ENCODE measurements at regions not wholly inside any gene's neighbourhood (a gene's known extent, or its start where the extent isn't known, plus 50 kb on each side); places are given as distances from the start of the nearest gene placed in this dataset.
A peak's percentile ranks its signal among the peaks of the same experiment; 100 is the strongest.

DNA sequence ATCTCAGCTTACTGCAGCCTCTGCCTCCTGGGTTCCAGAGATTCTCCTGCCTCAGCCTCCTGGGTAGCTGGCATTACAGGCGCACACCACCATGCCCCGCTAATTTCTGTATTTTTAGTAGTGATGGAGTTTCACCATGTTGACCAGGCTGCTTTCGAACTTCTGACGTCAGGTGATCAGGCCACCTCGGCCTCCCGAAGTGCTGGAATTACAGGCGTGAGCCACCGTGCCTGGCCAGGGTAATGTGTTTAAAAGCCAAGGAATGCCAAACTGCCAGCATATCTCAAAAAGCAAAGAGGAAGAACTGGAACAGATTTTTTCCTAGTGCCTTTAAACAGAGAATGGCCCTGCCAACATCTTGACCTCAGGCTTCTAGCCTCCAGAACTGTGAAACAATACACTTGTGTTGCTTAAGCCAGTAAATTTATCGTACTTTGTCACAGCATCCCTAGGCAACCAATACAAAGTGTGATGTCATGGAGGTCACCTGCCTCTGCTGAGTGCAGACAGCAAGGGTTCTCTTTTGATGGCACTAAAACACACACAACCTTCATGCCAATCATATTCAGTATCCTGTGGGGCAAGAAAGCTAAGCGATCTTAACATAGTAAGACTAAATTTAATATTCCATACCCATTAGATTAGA, 858.3 kb upstream of the TMPRSS15 start:
- peak in 1 of 3 experiments; percentile 30 for DNase-seq

DNA sequence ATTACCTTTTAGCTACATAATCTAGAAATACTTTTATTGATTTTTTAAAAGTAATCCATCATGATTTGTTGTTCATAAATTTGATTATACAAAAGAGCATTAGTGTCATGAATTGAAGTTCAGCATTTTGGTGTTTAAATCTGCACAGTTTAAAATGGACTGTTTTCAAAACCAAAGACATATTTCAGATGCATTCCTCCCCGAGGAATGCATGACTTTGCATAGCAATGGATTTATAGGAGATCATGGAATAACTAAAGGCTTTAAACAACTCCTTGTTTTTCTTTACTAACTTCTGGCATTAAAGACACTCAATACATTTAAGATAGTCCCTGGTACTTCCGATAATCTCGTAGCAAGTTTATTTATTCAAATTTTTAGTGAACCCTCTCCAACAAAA, 863.1 kb upstream of the TMPRSS15 start:
- no peak for DNase-seq

DNA sequence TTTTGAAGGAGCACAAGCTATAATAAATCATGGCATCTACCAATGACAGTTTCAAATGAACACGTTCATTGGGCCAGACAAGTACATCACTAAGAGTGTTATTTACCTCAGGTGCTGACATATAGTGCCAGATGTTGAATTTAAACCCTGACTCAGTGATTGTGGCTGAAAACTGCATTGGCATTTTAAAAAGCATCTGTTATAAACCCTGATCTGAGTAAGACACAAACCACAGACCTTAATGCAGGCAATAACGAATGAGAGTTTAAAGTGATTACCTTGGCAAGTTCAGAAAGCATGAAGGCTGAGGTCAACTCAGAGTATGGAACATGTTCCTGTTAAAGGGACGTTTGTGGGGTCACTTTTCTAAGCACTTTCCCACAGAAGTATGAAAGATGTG, 865.1 kb upstream of the TMPRSS15 start:
- DNase-seq: peak in 1 of 3 experiments; percentile 33

DNA sequence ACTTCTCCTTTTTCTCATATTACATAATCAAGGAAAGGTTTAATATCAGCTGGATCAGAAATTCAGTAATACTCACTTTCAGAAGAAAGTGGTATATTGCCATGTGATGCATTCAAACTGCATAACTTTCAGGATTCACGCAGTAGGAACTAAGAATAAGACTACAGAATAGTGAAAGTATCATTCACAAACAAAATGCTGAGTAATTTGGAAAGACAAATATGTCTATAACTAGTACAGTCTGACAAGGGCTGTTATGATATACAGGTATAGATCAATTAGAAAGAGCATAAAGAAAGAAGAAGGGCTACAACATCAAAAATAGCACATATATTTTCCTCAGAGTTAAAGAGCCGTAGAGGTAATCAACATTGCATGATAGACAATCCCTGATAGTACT, 871.5 kb upstream of the TMPRSS15 start:
- DNase-seq: no peak

DNA sequence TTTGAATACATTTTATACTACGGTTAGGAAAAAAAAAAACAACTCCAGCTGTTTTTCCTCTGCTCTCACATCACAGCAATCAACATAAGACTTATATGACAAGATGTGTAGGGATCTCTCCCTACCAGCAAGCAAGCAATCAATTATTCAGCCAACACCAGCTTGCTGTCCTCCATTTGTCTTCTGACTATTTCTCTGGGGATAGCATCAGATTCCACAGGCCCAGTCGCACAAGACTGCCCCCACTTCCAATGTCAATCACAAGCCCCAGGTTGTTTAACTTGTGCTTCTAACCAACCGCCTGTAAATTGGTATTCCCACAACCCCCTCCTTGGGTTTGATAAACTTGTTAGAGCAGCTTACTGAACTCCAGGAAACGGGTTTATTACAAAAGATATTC, 873.1 kb upstream of the TMPRSS15 start:
- DNase-seq: no peak

DNA sequence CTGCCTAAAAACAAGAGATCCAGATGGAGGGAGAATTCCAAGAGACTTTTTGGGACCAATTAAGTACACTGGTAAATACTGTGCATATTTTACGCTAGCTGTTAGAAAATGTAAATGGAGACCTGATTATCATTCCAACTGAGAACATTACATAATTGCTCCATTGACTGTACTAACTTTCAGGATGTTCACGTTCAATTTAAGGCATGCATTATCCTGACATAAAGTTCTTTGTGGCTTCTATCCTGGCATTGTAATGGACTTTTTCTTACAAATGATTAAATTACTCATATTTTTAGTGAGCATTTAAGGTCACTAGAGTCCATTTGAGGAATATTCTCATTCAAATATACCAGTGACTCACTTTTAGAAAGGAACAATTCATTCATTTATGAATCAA, 883.3 kb upstream of the TMPRSS15 start:
- DNase-seq: peak in 1 of 3 experiments; percentile 3

DNA sequence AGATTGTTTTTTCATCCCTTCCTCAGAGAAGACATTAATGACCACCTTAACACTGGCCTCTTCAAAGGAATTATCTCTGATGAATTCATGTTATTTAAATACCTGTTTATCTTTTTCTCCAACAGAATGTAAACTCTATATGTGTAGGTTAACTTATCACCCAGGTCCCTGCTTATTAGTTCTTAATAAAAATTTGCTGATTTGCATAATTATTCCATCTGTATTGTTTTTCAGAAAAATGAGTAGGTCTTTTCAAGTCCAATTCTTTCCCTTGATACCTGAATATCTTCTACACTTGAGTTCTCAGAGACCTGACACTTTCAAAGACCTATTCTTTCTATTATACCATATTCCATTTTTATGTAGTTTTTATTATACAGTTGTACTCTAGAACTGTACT, 886.7 kb upstream of the TMPRSS15 start:
- no peak for DNase-seq

DNA sequence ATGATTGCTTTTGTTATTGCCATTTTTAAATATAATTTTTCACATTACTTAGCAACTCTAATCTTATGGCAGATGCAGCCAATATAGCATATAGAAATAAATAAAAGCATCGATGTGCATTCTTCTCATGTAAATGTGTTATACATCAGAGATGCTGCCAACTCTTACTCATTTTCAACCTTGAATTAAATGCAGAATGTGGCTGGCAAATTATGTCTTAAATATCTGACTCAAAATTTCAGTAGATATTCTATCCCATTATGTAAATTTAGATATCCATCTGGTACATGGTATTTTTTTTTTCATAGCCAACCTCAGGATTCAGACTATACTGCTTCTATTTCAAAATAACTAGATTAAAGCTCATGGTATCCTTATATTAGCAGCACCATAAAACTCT, 916.7 kb upstream of the TMPRSS15 start:
- no peak for DNase-seq

DNA sequence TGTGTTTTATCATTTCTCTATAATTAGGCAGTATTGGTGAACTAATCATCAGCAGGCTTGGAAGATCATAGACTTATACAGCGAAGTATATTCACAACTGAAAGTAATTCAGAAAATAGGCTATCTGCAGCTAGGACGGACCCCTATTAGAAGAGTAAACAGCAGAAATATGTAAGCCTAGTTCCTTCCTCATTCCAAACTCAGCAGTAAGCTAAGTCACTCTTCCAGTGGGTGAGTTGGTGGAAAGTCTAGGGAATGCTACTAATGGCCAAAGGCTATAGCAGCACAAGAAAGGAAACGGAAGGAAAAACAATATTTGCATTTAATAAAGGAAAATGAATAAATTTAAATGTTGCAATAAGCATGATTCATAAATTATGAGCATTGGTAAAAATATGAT, 918.1 kb upstream of the TMPRSS15 start:
- no peak for DNase-seq

DNA sequence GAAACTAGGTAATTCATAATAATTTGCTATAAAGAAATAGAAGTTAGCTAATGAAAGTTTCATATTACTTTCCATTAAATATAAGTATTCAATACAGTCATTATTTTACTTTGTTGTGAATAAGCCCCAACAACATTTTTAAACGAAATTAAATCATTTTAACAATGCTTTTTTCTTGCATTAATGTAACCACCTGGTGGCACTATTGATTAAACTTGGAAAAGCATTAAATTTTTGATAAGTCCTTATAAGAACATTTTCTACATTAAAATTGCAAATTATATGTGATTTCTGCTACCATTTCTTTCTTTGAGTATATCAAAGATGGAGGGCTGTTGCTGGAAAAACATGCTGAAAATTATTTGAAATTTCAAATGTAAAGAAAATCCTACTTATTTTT, 918.8 kb upstream of the TMPRSS15 start:
- DNase-seq: peak in 1 of 3 experiments; percentile 40

DNA sequence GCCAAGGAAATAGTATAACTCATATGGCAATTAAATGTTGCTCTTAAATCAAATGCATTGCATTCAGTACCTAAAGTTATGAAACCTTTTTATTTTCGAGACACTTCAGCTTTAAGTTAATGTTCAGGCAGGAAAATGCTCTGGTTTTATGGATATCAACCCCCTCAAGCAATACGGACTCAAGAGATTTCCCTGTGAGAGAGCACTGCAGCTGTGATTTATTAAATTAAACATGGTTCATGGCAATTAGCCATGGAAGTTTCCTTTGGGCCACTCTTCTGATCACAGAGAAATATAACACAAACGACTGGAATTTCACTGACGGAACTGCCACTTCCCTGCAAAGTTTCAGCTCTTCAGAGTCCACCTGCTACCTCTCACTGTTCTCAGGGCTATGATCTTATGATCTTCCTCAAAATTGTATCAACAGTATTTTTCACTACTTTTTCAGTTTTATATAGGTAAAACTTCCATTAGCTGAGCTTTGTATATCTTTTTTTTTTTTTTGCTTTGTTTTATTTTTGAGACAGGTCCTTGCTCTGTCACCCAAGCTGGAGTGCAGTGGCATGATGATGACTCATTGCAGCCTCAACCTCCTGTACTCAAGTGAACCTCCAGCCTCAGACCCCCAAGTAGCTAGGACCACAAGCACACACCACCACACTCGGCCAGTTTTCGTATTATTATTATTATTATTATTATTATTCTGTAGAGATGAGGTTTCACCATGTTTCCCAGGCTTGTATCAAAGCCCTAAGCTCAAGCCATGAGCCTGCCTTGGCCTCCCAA, 923.1 kb upstream of the TMPRSS15 start:
- no peak for DNase-seq

DNA sequence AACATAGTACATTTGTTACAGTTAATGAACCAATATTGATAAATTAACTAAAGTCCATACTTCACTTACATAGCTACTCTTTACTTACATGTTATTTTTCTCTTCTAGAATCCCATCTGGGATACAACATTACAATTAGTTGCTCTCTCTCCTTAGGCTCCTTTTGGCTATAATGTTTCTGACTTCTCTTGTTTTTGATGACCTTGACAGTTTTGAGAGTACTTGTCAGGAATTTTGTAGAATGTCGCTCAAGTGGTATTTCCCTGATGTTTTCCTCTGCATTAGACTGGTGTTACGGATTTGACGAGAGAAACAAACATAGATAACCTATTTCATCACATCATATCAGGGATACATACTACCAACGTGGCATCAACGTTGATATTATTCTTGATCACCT, 925.4 kb upstream of the TMPRSS15 start:
- DNase-seq: no peak

DNA sequence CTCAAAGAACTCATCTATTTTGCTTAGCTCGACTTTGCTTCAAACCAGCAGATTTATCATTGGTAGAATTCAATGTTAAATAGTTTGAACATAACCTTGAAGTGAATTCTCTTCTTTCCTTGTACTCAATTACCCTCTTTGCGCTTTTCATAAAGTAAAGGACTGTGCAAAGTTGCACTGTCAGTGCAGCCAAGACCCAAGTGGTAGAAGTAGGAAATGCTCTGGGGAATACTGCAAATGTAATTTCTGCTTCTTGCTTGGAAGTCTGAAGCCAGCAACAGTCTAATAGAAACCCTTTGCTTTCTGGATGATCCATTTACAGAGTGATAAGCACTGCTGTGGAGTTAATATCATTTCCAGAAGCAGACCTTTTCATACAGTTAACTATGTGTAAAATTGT, 936.7 kb upstream of the TMPRSS15 start:
- DNase-seq: no peak

DNA sequence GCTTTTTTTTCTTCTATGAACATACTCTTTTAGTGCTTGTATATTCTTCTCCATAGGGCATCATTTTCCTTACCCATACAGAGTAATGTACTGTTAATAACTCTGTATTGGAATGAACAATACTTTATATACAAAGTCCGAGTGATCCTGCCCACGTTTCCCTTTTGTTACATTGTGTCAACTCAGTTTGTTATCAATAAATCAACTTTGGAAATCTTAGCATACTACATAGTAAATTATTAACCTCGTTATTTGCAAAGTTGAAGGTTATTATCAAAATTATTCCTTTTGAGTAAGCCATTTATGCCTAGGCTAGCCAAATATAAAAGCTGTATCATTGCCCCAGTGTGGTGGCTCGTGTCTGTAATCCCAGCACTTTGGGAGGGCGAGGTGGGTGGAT, 937.4 kb upstream of the TMPRSS15 start:
- DNase-seq: no peak

DNA sequence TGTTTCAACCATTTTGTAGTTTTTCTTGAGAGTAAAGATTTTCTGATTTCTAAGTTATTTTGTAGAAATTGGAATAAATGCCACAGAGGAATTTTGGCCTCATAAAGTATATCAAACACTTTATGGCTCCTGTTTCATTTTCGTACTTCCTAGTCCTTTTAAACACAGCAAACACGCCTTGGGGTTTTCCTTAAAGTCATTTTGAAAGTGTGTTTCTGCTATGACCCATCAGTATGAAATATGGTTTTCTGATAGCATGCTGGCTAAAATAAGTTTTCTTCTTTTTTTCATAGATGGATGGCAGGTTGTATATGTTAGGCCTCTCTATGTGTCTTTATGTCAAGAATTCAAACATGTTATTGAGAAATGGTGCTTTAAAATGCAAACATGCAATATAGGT, 940.1 kb upstream of the TMPRSS15 start:
- DNase-seq: no peak

DNA sequence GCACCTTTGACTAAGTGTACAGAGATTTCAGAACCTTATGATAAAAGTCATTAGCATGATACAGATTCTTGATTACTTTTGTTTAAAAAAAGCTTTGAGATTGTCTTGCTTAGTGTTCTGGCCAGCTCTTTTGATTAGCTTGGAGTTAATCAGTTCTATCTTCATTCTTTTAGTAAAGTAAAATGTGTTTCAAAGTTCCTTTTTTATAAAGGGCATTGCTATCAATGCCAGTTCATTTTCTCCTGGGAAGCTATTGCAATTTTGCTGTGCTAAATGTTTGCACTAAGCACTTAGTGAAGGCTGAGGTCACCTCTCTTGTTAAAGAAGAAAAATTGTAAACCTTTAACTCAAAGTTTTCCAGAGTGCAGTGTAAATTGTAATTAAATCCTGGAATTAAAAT, 946.7 kb upstream of the TMPRSS15 start:
- DNase-seq: no peak

DNA sequence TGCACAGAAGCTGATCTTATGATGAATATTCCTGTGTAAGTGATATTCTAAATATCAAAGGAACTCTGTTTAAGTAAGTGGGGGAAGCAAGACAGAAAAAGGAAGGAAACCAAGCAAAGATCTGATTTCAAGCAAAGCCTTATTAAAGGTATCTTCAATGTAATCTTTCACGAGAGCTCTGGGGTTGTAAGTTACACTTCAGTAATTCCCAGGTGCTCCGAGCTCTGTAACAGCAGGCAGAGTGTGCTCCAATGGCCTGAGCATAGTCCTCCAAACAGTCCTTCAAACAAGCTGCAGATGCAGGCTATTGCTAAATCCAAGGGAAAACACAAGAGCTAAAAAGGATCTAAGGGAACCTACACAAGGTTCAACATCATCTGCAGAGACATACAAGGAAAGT, 949.7 kb upstream of the TMPRSS15 start:
- peak in 1 of 3 experiments; percentile 10 for DNase-seq

DNA sequence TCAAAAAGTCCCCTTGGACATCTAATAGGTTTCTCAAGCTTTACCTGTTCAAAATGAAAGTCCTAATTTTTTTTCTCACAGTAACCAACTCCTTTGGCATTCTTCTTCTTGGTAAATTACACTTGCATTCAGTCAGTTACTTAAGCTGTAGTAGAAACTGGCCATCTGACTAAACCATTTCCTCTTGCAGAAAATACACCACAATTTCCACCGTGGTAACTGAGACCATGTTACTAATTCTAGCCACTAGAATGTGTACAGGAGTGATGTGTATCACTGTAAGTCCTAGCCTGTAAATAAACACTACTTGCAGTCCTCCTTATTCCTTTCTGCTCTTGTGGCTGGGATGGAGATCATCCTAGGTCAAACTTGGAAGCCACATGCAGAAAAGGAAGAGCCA, 965.4 kb upstream of the TMPRSS15 start:
- no peak for DNase-seq

DNA sequence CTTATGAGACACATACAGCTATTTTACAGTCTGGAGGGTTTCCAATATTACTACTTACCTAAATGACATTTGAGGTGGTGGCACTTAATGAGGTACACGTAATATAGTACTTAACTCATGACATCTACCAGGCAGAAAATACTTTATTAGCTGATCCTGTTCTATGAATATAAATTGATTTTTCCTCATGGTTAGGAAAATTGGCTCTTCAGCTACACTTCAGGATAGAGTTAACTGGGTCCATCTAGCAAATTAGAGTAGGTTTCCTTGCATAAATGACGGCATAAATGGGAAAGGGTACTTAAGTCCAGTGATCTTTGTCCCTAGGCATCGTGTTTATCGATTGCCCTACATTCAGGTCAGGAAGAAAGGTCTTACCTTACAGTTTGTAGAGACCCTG, 988.8 kb upstream of the TMPRSS15 start:
- no peak for DNase-seq

DNA sequence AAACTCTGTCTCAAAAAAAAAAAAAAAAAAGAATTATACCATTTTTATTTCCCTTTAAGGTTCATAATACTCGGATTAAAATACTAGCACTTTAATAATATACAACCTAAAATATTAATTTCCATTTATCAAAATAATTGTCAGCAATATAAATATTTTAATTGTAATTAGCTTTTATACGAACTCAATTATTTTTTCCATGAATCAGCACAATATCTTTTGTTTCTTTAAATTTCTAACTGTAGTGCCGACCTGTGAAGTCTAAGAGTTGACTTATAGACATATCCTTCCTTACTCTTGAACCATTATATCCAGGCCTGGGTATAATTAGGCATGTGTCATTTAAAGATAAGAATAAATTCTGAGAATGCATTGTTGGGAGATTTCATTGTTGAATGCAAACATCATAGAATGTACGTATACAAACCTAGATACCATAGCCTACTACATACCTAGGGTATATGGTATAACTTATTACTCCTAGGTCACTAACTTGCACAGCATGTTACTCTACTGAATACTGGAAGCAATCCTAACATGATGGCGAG, 996.7 kb upstream of the TMPRSS15 start:
- DNase-seq: no peak

DNA sequence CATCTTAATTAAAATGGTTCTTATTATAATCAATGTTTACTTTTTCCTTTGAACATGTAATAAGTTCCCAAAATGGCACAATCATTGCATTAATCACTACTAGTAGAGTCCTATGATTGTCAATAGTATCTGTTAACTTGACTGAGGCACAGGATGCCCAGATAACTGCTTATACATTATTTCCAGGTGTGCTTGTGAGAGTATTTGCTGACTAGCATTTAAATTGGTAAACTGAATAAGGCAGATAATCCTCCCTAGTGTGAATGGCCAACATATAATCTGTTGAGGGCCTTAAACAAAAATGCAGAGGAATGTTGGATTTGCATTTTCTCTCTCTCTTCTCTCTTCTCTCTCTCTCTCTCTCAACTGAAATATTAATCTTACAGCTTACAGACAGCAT, 999.3 kb upstream of the TMPRSS15 start:
- DNase-seq: no peak

DNA sequence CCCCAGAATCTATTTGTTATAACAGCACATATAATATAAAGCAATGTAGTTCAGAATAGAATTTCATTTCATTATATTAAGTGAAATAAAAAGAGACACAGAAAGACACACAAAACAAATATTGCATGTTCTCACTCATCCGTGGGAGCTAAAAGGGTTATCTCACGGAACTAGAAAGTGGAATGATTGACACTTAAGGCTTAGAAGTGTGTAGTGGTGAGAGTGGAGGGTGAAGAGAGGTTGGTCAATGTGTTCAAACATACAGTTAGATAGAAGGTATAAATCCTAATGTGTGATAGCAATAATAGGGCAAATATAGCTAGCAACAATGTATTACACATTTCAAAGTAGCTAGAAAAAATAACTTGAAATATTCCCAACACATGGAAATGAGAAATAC, 1001.7 kb upstream of the TMPRSS15 start:
- DNase-seq: no peak

DNA sequence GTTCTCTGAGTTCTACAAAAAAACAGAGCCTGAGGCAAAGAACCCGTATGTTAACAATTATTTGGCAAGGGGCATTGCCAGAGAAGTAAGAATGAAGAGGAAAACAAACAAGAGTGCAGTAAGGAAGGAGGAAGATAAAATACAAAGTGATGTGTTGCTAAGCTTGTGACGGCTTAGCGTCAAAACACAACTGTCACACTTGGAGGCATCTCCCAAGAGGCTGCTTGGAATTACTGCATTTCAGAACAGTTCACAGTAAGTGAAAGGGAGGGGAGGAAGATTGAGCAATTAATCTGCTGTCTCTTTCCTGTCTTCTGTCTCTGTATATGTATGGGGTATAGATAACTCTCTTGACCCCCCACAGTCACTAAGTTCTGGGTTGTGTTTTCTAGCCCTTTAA, 1017.0 kb upstream of the TMPRSS15 start:
- DNase-seq: no peak

DNA sequence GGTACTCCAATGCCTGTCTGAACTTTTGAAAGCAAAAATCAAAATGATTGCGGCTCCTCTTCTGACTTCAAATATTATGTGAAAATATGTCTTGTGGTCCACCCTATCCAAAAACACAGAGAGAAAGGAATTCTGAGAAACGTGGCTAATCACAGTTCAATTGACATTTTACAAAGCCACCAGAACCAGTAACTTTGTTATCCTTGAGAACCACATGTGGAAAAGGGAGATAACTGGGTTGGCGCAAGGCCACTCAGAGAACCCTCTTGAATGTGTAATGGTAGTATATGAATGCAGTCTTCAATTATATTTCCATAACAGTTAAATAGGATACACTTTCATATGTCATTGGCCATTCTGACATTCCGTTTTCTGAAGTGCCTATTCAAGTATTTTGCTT, 1030.0 kb upstream of the TMPRSS15 start:
- DNase-seq: peak in 1 of 3 experiments; percentile 15

Measured in NCI-H1417 (cell line).